GM19023 (cell line): ENCODE measurements at regions not wholly inside any gene's neighbourhood (a gene's known extent, or its start where the extent isn't known, plus 50 kb on each side); places are given as distances from the start of the nearest gene placed in this dataset.
"Not testable (repeated sequence)": the region's sequence is repeated elsewhere in the genome, so short reads cannot be mapped to it uniquely, and the experiment has no call there.

Experiments used
- ATAC-seq: cut with Tn5 transposase; IDR thresholded peaks from one replicate; pipeline ENCODE4 v1.9.1; 2021; ENCODE audit warnings: mild to moderate bottlenecking, moderate library complexity; ENCODE audit not compliant: unreplicated experiment

- ATAC-seq: no peak
Measured at GRCh38 chr3:170814822-170815221, 55.2 kb downstream of the RPL22L1 start.

GRCh38 chr3:170813266-170813665 lies 56.7 kb downstream of the RPL22L1 start:
- ATAC-seq: no peak

- peak; percentile 77 for ATAC-seq
Measured at GRCh38 chr3:170811928-170812591, 57.9 kb downstream of the RPL22L1 start.

- no peak for ATAC-seq
Measured at GRCh38 chr3:170811515-170811914, 58.5 kb downstream of the RPL22L1 start.

- ATAC-seq: no peak
Measured at GRCh38 chr3:170809975-170810357, 60.0 kb downstream of the RPL22L1 start.

- no peak for ATAC-seq
Measured at GRCh38 chr3:170809007-170809974, 60.7 kb downstream of the RPL22L1 start.

GRCh38 chr3:170808041-170808440 lies 62.0 kb downstream of the RPL22L1 start:
- ATAC-seq: no peak

- ATAC-seq: no peak
Measured at GRCh38 chr3:170806676-170807075, 63.3 kb downstream of the RPL22L1 start.

GRCh38 chr3:170806141-170806540 lies 63.9 kb downstream of the RPL22L1 start:
- ATAC-seq: no peak

GRCh38 chr3:170805296-170805695 lies 64.7 kb downstream of the RPL22L1 start:
- not testable (repeated sequence) for ATAC-seq

- not testable (repeated sequence) for ATAC-seq
Measured at GRCh38 chr3:170804634-170805033, 65.4 kb downstream of the RPL22L1 start.

- no peak for ATAC-seq
Measured at GRCh38 chr3:170804078-170804477, 65.9 kb downstream of the RPL22L1 start.

- no peak for ATAC-seq
Measured at GRCh38 chr3:170802164-170803151, 67.5 kb downstream of the RPL22L1 start.

- ATAC-seq: no peak
Measured at GRCh38 chr3:170801597-170801996, 68.4 kb downstream of the RPL22L1 start.

- not testable (repeated sequence) for ATAC-seq
Measured at GRCh38 chr3:170800275-170800674, 69.7 kb downstream of the RPL22L1 start.

GRCh38 chr3:170799009-170799408 lies 71.0 kb downstream of the RPL22L1 start:
- no peak for ATAC-seq

- ATAC-seq: no peak
Measured at GRCh38 chr3:170797685-170798084, 72.3 kb downstream of the RPL22L1 start.

- ATAC-seq: no peak
Measured at GRCh38 chr3:170792471-170792870, 77.5 kb downstream of the RPL22L1 start.

- ATAC-seq: no peak
Measured at GRCh38 chr3:170790647-170791046, 79.3 kb downstream of the RPL22L1 start.

GRCh38 chr3:170787464-170787863 lies 82.5 kb downstream of the RPL22L1 start:
- ATAC-seq: no peak

GRCh38 chr3:170785454-170785853 lies 84.5 kb downstream of the RPL22L1 start:
- no peak for ATAC-seq
